ENCODE measurements at regions not wholly inside any gene's neighbourhood (a gene's known extent, or its start where the extent isn't known, plus 50 kb on each side); places are given as distances from the start of the nearest gene placed in this dataset.

GRCh38 chr9:113796646-113797426, 79.3 kb upstream of the ZNF618 start:
- H3K4me1 ChIP-seq = no peaks in the 10 kb centered on the region
- ATAC-seq (no peak), DNase-seq (no peak)
- intact Hi-C loops (cut with DNase I) = no loop called here
- no peaks in the 10 kb centered on the region for H3K36me3 ChIP-seq (replicated peaks in 1 of 2; ENCODE audit: insufficient read depth in 1 of 2, low read depth in 2 of 2)
- 78 to 87% methylated on average over 13 of the region's 13 CpGs for WGBS, 2 donors
- no peaks in the 10 kb centered on the region for H3K27me3 ChIP-seq
- H3K4me3 ChIP-seq = no peak overlapping the region
- no peak overlapping the region for H3K27ac ChIP-seq
- no peaks in the 10 kb centered on the region for H3K9me3 ChIP-seq
- TF ChIP-seq POLR2A (IDR thresholded peaks at IDR 0.05) (no peak), CTCF (IDR thresholded peaks at IDR 0.05) (no peak)

- Histone ChIP-seq H3K4me3 (no peak overlapping the region), H3K9me3 (no peaks in the 10 kb centered on the region), H3K36me3 (replicated peaks in 1 of 2; ENCODE audit: insufficient read depth in 1 of 2, low read depth in 2 of 2) (no peaks in the 10 kb centered on the region), H3K27ac (no peak overlapping the region), H3K4me1 (no peaks in the 10 kb centered on the region), H3K27me3 (no peaks in the 10 kb centered on the region)
- no peak for ATAC-seq
- intact Hi-C loops (cut with DNase I) = no loop called here
- no peak for DNase-seq
- no peak for TF ChIP-seq POLR2A (IDR thresholded peaks at IDR 0.05)
- TF ChIP-seq CTCF (IDR thresholded peaks at IDR 0.05) = no peak
- WGBS, 2 donors = 75 to 78% methylated on average over 13 of the region's 13 CpGs
Measured at GRCh38 chr9:113798062-113799030, 77.8 kb upstream of the ZNF618 start.

GRCh38 chr9:113800276-113800675, 75.8 kb upstream of the ZNF618 start:
- Histone ChIP-seq H3K36me3 (replicated peaks in 1 of 2; ENCODE audit: insufficient read depth in 1 of 2, low read depth in 2 of 2) (no peaks in the 10 kb centered on the region), H3K4me1 (no peaks in the 10 kb centered on the region), H3K9me3 (no peaks in the 10 kb centered on the region), H3K4me3 (no peak overlapping the region), H3K27me3 (no peaks in the 10 kb centered on the region), H3K27ac (no peak overlapping the region)
- 88 to 97% methylated on average over 2 of the region's 2 CpGs for WGBS, 2 donors
- TF ChIP-seq POLR2A (IDR thresholded peaks at IDR 0.05) (no peak), CTCF (IDR thresholded peaks at IDR 0.05) (no peak)
- intact Hi-C loops (cut with DNase I) = no loop called here
- DNase-seq (no peak), ATAC-seq (no peak)

GRCh38 chr9:113803811-113804589, 72.1 kb upstream of the ZNF618 start:
- intact Hi-C loops (cut with DNase I) = no loop called here
- ATAC-seq (no peak), DNase-seq (no peak)
- Histone ChIP-seq H3K4me3 (no peak overlapping the region), H3K4me1 (peaks cover 6% of the 10 kb centered on the region), H3K27ac (no peak overlapping the region), H3K27me3 (no peaks in the 10 kb centered on the region), H3K36me3 (replicated peaks in 1 of 2; ENCODE audit: insufficient read depth in 1 of 2, low read depth in 2 of 2) (no peaks in the 10 kb centered on the region), H3K9me3 (no peaks in the 10 kb centered on the region)
- TF ChIP-seq CTCF (IDR thresholded peaks at IDR 0.05) = no peak
- no peak for TF ChIP-seq POLR2A (IDR thresholded peaks at IDR 0.05)
- 57 to 59% methylated on average over 8 of the region's 8 CpGs for WGBS, 2 donors
